GM12872 (cell line): ENCODE measurements at regions not wholly inside any gene's neighbourhood (a gene's known extent, or its start where the extent isn't known, plus 50 kb on each side); places are given as distances from the start of the nearest gene placed in this dataset.

Experiments
- CTCF ChIP-seq: IDR thresholded peaks from 3 replicates; pipeline ENCODE4 v1.5.1; 2011; ENCODE audit warnings: low read depth, mild to moderate bottlenecking, low read length, moderate library complexity; ENCODE audit not compliant: insufficient read depth

GRCh38 chr3:177414093-177414492, 216.8 kb upstream of the TBL1XR1 start:
- TF ChIP-seq CTCF: no peak

DNA sequence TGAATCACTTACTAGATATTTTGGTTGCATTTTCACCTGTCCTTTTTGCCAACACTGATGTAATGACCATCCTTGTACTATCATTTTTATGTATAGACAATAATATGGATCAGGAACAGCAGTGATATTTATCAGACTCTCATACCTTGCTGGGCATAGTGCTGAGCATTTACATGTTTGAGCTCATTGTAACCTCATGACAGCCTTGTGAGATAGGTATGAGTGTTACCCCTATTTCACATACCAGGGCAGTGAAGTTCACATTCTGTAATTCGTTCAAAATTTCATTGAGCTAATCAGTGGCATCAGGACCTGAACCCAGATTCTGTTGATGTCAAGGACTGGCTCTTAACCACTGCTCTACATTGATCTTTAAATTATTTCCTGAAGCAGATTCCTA, 221.5 kb upstream of the TBL1XR1 start:
- no peak for TF ChIP-seq CTCF

DNA sequence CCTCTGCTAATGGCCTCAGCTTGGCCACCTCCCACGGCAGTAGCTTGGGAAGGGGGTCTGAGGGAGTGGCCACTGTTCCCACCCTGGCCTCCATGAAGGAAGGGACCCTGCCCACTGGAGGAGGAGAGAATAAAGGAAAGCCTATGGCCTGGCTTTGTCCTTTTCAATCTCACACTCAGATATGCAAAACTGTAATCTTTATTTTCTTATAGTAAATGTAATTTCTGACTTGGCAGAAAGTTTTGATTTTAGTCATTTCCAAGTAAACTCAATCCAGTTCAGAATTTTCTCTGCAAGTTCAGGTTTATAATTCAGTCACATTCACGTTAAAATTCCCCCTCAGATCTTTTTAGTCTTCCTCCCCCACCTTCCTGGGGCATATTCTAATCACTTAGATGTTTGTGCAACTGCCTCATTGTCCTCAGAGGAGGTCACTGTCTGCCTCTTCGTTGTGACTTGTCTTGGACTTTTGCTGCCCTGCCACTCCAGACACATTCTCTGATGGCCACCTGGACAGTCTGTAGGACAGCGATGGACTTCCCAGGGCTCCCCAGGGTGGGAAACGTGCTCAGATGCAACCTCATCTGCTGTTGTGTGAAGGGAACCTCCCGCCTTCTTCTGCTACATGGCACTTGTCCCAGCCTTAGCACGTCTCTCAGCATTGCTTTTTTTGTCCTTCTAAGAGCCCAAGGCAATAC, 222.8 kb upstream of the TBL1XR1 start:
- TF ChIP-seq CTCF: no peak

GRCh38 chr3:177420651-177421480, 223.6 kb upstream of the TBL1XR1 start:
- no peak for TF ChIP-seq CTCF

DNA sequence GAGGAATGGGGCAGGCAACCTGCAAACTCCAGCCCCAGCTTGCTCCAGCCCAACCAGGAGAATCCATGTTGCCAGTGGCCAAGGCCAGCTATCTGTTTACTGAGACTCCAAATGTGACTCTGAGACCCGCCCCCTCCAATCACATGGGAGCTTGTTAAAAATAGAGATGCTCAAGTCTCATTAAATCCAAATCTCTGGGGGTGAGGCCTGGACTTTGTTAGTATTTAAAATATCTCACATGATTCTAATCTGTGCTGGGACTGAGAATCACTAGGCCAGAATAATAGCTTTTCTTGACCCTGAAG, 224.2 kb upstream of the TBL1XR1 start:
- no peak for TF ChIP-seq CTCF

DNA sequence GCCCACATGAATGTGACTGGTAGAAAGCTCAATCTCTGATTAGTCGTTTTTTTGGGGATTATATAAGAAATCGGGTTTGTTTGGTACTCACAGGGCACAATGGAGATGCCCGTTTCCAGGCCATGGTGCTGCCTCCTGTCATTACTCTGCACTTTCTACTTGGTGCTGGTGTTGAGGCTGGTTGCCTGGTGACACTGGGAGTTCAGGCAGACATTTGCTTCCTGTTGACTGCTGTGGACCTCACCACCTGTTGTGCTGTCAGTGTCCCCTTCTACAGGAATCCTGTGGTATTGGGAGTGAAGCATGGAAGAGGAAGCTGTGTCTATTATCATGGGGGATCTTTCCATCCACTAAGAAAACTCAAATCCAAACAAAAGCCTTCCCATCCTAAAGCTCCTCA, 227.2 kb upstream of the TBL1XR1 start:
- TF ChIP-seq CTCF: no peak

DNA sequence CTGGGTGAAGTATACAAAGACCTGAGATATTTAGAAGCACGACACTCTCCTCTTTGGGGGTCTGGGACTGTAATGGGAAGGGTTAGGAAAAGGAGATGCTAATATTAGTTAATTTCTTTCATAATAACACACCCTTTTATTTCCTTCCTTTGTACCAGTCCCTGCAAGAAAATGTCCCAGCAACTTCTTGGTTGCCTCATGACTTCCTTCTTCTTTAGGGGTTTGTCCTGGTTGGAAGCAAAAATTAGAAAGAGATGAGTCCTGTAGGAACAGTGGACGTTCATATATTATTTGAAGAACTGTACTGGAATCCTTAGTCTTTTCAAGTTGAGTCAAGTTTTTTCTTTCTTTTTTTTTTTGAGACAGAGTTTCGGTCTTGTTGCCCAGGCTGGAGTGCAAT, 227.8 kb upstream of the TBL1XR1 start:
- TF ChIP-seq CTCF: no peak
